K562 (cell line): ENCODE measurements at regions not wholly inside any gene's neighbourhood (a gene's known extent, or its start where the extent isn't known, plus 50 kb on each side); places are given as distances from the start of the nearest gene placed in this dataset.
A peak's percentile ranks its signal among the peaks of the same experiment; 100 is the strongest.

Experiments
- BCOR ChIP-seq: fragments of 450-650 bp; IDR thresholded peaks from 2 replicates; pipeline ENCODE4 v1.6.1; 2016
- EGR1 ChIP-seq: fragments of 450-650 bp; conservative IDR thresholded peaks from 2 replicates; pipeline ENCODE4 v1.6.1; 2017; ENCODE audit warnings: mild to moderate bottlenecking
- ELF4 ChIP-seq: fragments of 450-650 bp; formaldehyde crosslinking; IDR thresholded peaks from 2 replicates; pipeline ENCODE4 v1.4.0; 2022; ENCODE audit warnings: missing genetic modification characterization
- ESRRB ChIP-seq: fragments of 250-450 bp; sonication (Bioruptor Pico); IDR thresholded peaks from 2 replicates; pipeline ENCODE4 v1.5.0; 2020; ENCODE audit warnings: mild to moderate bottlenecking, moderate library complexity, borderline replicate concordance
- FOXJ2 ChIP-seq: fragments of 200-800 bp; sonication (Bioruptor generic); IDR thresholded peaks from 2 replicates; pipeline ENCODE4 v1.6.1; 2016; ENCODE audit warnings: missing genetic modification characterization, missing compliant biosample characterization
- HLTF ChIP-seq: fragments of 450-650 bp; IDR thresholded peaks from 2 replicates; pipeline ENCODE4 v1.6.1; 2016
- HMGN3 ChIP-seq: IDR thresholded peaks from 2 replicates; pipeline ENCODE4 v1.6.1; 2011; ENCODE audit warnings: borderline replicate concordance, low read depth, mild to moderate bottlenecking, mixed read lengths, low read length; ENCODE audit not compliant: insufficient read length; ENCODE audit errors: extremely low read depth
- HNRNPH1 ChIP-seq: fragments of 200-400 bp; formaldehyde crosslinking; optimal IDR thresholded peaks from 2 replicates; pipeline ENCODE3; 2017; ENCODE audit warnings: low read depth, mild to moderate bottlenecking, low read length, moderate library complexity
- HNRNPK ChIP-seq: fragments of 200-400 bp; formaldehyde crosslinking; IDR thresholded peaks from one replicate; pipeline ENCODE4 v1.6.1; 2018; ENCODE audit warnings: mild to moderate bottlenecking, low read depth, low read length; ENCODE audit not compliant: poor library complexity, severe bottlenecking
- ILF3 ChIP-seq: fragments of 450-650 bp; IDR thresholded peaks from 2 replicates; pipeline ENCODE4 v1.6.1; 2018; ENCODE audit warnings: antibody characterized with exemption, mild to moderate bottlenecking, moderate library complexity, borderline replicate concordance
- MEIS2 ChIP-seq: fragments of 450-650 bp; IDR thresholded peaks from 2 replicates; pipeline ENCODE4 v1.6.1; 2014; ENCODE audit warnings: mild to moderate bottlenecking; ENCODE audit not compliant: partially characterized antibody
- NFYB ChIP-seq: IDR thresholded peaks from 2 replicates; pipeline ENCODE4 v1.6.1; 2011; ENCODE audit warnings: mild to moderate bottlenecking, moderate library complexity; ENCODE audit not compliant: insufficient read length; ENCODE audit errors: extremely low read depth
- PYGO2 ChIP-seq: fragments of 450-650 bp; IDR thresholded peaks from 2 replicates; pipeline ENCODE4 v1.6.1; 2016; ENCODE audit warnings: mild to moderate bottlenecking, missing genetic modification characterization, moderate library complexity, missing compliant biosample characterization
- SAFB ChIP-seq: fragments of 200-400 bp; formaldehyde crosslinking; IDR thresholded peaks from 2 replicates; pipeline ENCODE4 v1.6.1; 2017; ENCODE audit warnings: low read depth, low read length, borderline replicate concordance
- SIX5 ChIP-seq, 2 experiments: IDR thresholded peaks; 2 replicates each; pipeline ENCODE4 v1.6.1; 2011; ENCODE audit warnings: low read length in 2 of 2, borderline replicate concordance in 1 of 2, low read depth in 1 of 2, mild to moderate bottlenecking in 1 of 2, moderate library complexity in 1 of 2; ENCODE audit not compliant: insufficient read depth in 1 of 2
- WHSC1 ChIP-seq: IDR thresholded peaks from one replicate; pipeline ENCODE4 v1.6.1; 2012; ENCODE audit warnings: low read length, control low read depth, inconsistent platforms
- XRCC4 ChIP-seq: IDR thresholded peaks from one replicate; pipeline ENCODE4 v1.6.1; 2011; ENCODE audit not compliant: insufficient read depth, insufficient read length; ENCODE audit errors: extremely low read depth
- TF ChIP-seq, protein P1 (sequence below): fragments of 250-450 bp; sonication (Bioruptor Pico); IDR thresholded peaks from 2 replicates; pipeline ENCODE4 v1.8.0; 2022; ENCODE audit warnings: inconsistent platforms, mild to moderate bottlenecking, moderate library complexity, borderline replicate concordance
- TF ChIP-seq, protein P2 (sequence below): sonication (generic); formaldehyde crosslinking; IDR thresholded peaks from 2 replicates; pipeline ENCODE4 v1.9.0; 2022; ENCODE audit warnings: mild to moderate bottlenecking, missing genetic modification reagents
- TF ChIP-seq, protein P3 (sequence below): fragments of 450-650 bp; formaldehyde crosslinking; IDR thresholded peaks from 2 replicates; pipeline ENCODE4 v1.4.0; 2022; ENCODE audit warnings: missing genetic modification characterization
- TF ChIP-seq, protein P4 (sequence below): IDR thresholded peaks from 2 replicates; pipeline ENCODE4 v1.6.1; 2014; ENCODE audit warnings: antibody characterized with exemption
- TF ChIP-seq, protein P5 (sequence below): sonication (generic); formaldehyde crosslinking; IDR thresholded peaks from 2 replicates; pipeline ENCODE4 v1.8.0; 2022; ENCODE audit warnings: missing genetic modification reagents, mild to moderate bottlenecking, moderate library complexity, borderline replicate concordance

DNA sequence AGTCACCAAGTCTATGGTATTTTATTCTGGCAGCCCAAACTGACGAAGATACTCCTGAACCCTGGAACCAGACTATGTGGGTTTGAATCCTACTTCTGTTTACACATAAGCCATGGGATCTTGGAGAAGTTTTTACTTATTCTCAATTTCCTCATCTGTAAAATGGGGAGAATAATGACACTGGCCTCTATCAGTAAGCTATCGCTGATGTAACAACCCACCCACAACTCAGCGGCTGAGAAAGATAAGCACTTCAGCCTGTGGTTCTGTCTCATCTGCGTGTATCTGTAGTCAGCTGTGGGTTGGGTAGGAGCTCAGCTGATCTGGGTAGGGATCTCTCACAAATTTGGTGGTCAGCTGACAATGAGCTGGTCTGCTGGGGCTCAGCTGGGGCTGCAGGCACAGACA is 68.0 kb upstream of the ALX4 start (continued):
- TF ChIP-seq, protein P1, sequence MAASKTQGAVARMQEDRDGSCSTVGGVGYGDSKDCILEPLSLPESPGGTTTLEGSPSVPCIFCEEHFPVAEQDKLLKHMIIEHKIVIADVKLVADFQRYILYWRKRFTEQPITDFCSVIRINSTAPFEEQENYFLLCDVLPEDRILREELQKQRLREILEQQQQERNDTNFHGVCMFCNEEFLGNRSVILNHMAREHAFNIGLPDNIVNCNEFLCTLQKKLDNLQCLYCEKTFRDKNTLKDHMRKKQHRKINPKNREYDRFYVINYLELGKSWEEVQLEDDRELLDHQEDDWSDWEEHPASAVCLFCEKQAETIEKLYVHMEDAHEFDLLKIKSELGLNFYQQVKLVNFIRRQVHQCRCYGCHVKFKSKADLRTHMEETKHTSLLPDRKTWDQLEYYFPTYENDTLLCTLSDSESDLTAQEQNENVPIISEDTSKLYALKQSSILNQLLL (CRISPR knock-in tag): no peak
- TF ChIP-seq, protein P2, sequence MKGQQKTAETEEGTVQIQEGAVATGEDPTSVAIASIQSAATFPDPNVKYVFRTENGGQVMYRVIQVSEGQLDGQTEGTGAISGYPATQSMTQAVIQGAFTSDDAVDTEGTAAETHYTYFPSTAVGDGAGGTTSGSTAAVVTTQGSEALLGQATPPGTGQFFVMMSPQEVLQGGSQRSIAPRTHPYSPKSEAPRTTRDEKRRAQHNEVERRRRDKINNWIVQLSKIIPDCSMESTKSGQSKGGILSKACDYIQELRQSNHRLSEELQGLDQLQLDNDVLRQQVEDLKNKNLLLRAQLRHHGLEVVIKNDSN (CRISPR knock-in tag): peak; percentile 51
- TF ChIP-seq BCOR: peak; percentile 91
- no peak for TF ChIP-seq NFYB
- TF ChIP-seq ESRRB (CRISPR knock-in tag): no peak
- TF ChIP-seq HMGN3: no peak
- no peak for TF ChIP-seq HLTF
- TF ChIP-seq HNRNPH1: no peak
- TF ChIP-seq ELF4: no peak
- peak; percentile 35; the same call in 1 of the 2 replicates for TF ChIP-seq EGR1
- no peak for TF ChIP-seq WHSC1
- no peak for TF ChIP-seq PYGO2 (tag)
- TF ChIP-seq XRCC4: no peak
- TF ChIP-seq, protein P3, sequence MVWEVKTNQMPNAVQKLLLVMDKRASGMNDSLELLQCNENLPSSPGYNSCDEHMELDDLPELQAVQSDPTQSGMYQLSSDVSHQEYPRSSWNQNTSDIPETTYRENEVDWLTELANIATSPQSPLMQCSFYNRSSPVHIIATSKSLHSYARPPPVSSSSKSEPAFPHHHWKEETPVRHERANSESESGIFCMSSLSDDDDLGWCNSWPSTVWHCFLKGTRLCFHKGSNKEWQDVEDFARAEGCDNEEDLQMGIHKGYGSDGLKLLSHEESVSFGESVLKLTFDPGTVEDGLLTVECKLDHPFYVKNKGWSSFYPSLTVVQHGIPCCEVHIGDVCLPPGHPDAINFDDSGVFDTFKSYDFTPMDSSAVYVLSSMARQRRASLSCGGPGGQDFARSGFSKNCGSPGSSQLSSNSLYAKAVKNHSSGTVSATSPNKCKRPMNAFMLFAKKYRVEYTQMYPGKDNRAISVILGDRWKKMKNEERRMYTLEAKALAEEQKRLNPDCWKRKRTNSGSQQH (CRISPR knock-in tag): no peak
- no peak for TF ChIP-seq ILF3
- no peak for TF ChIP-seq MEIS2
- TF ChIP-seq, protein P4, sequence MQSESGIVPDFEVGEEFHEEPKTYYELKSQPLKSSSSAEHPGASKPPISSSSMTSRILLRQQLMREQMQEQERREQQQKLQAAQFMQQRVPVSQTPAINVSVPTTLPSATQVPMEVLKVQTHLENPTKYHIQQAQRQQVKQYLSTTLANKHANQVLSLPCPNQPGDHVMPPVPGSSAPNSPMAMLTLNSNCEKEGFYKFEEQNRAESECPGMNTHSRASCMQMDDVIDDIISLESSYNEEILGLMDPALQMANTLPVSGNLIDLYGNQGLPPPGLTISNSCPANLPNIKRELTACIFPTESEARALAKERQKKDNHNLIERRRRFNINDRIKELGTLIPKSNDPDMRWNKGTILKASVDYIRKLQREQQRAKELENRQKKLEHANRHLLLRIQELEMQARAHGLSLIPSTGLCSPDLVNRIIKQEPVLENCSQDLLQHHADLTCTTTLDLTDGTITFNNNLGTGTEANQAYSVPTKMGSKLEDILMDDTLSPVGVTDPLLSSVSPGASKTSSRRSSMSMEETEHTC: no peak
- TF ChIP-seq SAFB: no peak
- peak; percentile 30; the same call in 1 of the 2 replicates for TF ChIP-seq FOXJ2 (tag)
- TF ChIP-seq SIX5 (IDR thresholded peaks at IDR 0.05; ENCODE audit: borderline replicate concordance in 1 of 2, insufficient read depth in 1 of 2, low read depth in 1 of 2, low read length in 2 of 2): no peak
- TF ChIP-seq HNRNPK: no peak
- TF ChIP-seq, protein P5, sequence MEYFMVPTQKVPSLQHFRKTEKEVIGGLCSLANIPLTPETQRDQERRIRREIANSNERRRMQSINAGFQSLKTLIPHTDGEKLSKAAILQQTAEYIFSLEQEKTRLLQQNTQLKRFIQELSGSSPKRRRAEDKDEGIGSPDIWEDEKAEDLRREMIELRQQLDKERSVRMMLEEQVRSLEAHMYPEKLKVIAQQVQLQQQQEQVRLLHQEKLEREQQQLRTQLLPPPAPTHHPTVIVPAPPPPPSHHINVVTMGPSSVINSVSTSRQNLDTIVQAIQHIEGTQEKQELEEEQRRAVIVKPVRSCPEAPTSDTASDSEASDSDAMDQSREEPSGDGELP (CRISPR knock-in tag): peak; percentile 95
- TF ChIP-seq, all 486 proteins: peak for 43
